Ascending aorta (tissue), 2 donors: ENCODE measurements at regions not wholly inside any gene's neighbourhood (a gene's known extent, or its start where the extent isn't known, plus 50 kb on each side); places are given as distances from the start of the nearest gene placed in this dataset.

Source experiments
- DNase-seq, 2 donors: peaks; one replicate each; pipeline ENCODE4 v3.0.0-alpha.2; 2019; ENCODE audit warnings: low spot score in 2 of 2
- H3K27ac ChIP-seq, 2 donors: fragments of 200-600 bp; sonication (generic); one replicate each; pipeline ENCODE4 v1.5.1; 2016 to 2017; ENCODE audit warnings: mild to moderate bottlenecking in 1 of 2
- H3K27me3 ChIP-seq: fragments of 200-600 bp; sonication (generic); one replicate; pipeline ENCODE4 v1.5.1; 2017
- H3K36me3 ChIP-seq, 2 donors: fragments of 200-600 bp; sonication (generic); one replicate each; pipeline ENCODE4 v1.5.1; 2016
- H3K4me1 ChIP-seq, 2 donors: fragments of 200-600 bp; sonication (generic); one replicate each; pipeline ENCODE4 v1.5.1; 2016 to 2017; ENCODE audit warnings: mild to moderate bottlenecking in 1 of 2
- H3K4me3 ChIP-seq, 2 donors: fragments of 200-600 bp; sonication (generic); one replicate each; pipeline ENCODE4 v1.5.1; 2016 to 2017; ENCODE audit warnings: mild to moderate bottlenecking in 1 of 2
- H3K9me3 ChIP-seq, 2 donors: fragments of 200-600 bp; sonication (generic); one replicate each; pipeline ENCODE4 v1.5.1; 2016
- intact Hi-C: fragments of 100-400 bp; cut with DNase I; formaldehyde crosslinking; loops from one replicate; pipeline ENCODE4 v1.15.1; 2023
- TF ChIP-seq, protein P1 (sequence below), 3 experiments: fragments of 200-600 bp in 2 of 3; fragments of 450-650 bp in 1 of 3; sonication (generic) in 2 of 3; IDR thresholded peaks; one replicate each; pipeline ENCODE4 v1.5.1; 2016 to 2019; ENCODE audit warnings: antibody characterized with exemption in 3 of 3, mild to moderate bottlenecking in 1 of 3, moderate library complexity in 1 of 3

DNA sequence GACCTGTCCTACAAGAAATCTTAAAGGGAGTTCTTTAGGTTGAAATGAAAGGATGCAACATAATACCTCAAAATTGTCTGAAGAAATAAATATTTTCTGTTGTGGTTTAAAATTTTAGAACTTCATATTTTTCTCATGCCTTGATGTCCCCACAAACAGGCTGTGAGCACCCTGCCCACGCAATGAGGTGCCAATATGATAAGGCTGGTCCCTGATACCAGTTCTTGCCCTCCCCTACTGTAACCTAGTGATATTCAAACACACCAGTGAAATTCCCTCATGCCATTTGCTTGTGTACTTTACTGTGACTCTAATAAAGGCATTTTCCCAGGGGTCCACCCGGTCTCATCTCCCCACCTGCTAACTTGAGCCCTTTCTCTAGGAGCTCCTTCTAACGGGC lies 67.3 kb upstream of the SIRPG start:
- TF ChIP-seq, protein P1, sequence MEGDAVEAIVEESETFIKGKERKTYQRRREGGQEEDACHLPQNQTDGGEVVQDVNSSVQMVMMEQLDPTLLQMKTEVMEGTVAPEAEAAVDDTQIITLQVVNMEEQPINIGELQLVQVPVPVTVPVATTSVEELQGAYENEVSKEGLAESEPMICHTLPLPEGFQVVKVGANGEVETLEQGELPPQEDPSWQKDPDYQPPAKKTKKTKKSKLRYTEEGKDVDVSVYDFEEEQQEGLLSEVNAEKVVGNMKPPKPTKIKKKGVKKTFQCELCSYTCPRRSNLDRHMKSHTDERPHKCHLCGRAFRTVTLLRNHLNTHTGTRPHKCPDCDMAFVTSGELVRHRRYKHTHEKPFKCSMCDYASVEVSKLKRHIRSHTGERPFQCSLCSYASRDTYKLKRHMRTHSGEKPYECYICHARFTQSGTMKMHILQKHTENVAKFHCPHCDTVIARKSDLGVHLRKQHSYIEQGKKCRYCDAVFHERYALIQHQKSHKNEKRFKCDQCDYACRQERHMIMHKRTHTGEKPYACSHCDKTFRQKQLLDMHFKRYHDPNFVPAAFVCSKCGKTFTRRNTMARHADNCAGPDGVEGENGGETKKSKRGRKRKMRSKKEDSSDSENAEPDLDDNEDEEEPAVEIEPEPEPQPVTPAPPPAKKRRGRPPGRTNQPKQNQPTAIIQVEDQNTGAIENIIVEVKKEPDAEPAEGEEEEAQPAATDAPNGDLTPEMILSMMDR (IDR thresholded peaks at IDR 0.05), result no peak
- Histone ChIP-seq H3K36me3 (no peaks in the 10 kb centered on the region), H3K27me3 (no peaks in the 10 kb centered on the region), H3K27ac (no peak overlapping the region), H3K4me3 (no peak overlapping the region), H3K9me3 (no peaks in the 10 kb centered on the region), H3K4me1 (no peaks in the 10 kb centered on the region)
- intact Hi-C loops, result no loop called here
- DNase-seq, result no peak

DNA sequence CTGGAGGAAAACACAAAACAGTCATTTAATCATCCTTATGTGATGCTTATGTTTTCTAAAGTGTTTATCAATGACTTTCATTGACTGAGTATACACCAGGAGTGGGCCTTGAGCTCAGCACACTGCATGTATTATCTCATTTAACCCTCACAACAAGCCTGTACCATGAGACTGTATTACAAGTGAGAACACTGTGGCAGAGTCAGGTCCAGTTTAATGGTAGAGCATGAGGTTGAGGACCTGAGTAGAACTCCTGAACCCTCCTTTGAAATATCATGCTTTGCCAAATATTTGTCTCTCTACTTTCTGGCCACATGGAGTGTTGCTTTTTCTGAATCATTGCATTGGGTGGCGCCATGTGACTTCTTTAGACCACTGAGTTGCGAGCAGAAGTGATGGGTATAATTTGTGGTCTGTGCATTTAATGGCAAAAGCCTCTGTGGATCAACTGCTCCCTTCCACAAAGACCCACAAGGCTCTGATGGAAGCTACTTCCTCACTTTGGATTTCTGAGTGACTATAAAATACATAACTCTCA lies 65.0 kb upstream of the SIRPG start:
- no peak for DNase-seq
- H3K36me3 ChIP-seq, result no peaks in the 10 kb centered on the region
- no peak overlapping the region for H3K27ac ChIP-seq
- H3K9me3 ChIP-seq, result no peaks in the 10 kb centered on the region
- intact Hi-C loops, result no loop called here
- no peak overlapping the region for H3K4me3 ChIP-seq
- H3K4me1 ChIP-seq, result no peaks in the 10 kb centered on the region
- TF ChIP-seq, protein P1 (IDR thresholded peaks at IDR 0.05), result no peak
- H3K27me3 ChIP-seq, result no peaks in the 10 kb centered on the region

DNA sequence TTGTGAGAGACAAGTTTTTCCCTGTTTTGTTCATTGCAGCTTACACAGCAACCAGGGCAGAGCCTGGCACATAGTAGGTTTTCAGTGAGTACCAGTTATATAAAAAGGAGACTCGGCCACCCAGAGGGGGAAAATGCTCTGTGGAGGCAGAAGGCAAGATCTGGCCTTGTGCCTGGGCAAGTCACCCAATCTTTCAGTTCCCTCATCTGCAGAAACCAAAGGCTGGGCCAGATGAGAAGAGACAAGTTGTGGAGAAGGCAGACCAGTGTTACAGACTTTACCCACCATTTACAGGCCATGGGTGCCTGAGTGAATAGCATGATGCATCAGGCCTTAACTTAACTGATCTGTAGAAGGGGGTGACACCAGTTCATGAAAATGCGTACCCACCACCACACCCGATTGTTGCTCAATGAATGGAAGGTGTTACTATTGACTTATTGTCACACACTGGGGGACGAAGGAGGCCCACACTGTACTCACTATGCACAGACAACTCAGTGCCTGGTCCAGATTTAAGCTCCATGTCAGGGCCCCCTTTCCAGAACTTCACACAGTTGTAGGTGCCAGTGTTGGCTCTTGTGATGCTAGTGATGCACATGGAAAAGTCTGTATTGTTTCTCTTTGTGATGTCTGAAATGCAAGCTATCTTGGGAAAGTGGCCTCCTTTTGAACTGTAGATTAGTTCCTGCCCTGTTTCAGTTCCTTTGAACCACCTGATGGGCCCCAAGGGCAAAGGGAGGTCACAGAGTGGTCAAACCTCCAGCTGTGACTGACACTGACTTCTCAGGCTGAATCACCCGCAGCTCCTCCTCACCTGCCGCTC lies 64.3 kb upstream of the SIRPG start:
- Histone ChIP-seq H3K4me3 (no peak overlapping the region), H3K27me3 (no peaks in the 10 kb centered on the region), H3K4me1 (no peaks in the 10 kb centered on the region), H3K9me3 (no peaks in the 10 kb centered on the region), H3K36me3 (no peaks in the 10 kb centered on the region), H3K27ac (no peak overlapping the region)
- no peak for DNase-seq
- intact Hi-C loops, result no loop called here
- TF ChIP-seq, protein P1 (IDR thresholded peaks at IDR 0.05), result no peak

DNA sequence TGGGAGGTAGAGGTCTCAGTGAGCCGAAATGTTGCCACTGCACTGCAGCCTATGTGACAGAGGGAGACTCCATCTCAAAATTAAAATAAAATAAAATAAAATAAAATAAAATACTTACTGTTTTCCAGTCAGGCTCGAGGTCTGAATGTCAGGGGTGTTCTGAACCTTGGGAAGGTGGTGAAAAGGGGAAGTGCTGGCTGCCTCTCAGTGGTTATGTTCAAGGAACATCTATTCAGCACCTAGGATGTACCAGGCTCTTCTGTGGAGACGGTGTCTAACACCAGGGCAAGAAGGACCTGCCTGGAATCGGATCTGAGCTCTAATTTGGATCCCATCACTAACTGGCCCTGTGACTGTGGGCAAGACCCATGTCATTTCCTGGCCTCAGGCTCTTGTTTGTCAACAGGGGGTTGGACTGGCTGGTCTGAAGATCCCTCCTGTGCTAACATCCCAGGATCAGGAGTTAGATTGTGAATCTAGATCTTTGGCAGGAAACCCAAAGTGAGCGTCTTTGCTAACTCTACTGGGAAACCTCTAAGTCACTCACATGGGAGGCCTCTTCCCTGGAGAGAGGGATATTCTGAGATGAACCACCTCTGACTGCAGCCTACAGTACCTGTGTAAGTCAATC lies 63.4 kb upstream of the SIRPG start:
- no peaks in the 10 kb centered on the region for H3K4me1 ChIP-seq
- no peak overlapping the region for H3K4me3 ChIP-seq
- H3K9me3 ChIP-seq, result no peaks in the 10 kb centered on the region
- H3K36me3 ChIP-seq, result no peaks in the 10 kb centered on the region
- TF ChIP-seq, protein P1 (IDR thresholded peaks at IDR 0.05), result no peak
- intact Hi-C loops, result no loop called here
- no peak for DNase-seq
- no peak overlapping the region for H3K27ac ChIP-seq
- no peaks in the 10 kb centered on the region for H3K27me3 ChIP-seq

DNA sequence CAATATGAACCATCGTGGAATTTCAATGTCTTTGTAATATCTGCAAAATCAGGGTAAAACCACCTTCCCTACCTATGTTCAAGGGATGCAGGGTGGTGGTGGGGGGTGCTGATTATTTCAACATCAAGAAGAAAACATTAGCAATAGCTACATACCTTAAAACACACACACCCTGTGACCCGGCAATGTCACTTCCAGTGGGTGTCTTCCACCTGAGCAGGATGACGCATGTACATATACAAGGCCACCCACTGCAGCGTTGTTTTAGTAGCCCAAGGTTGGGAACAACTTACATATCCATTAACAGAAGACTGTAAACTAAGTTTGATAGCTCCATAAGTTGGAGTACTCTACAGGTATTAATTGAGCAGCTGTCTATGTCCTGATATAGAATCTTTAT lies 62.6 kb upstream of the SIRPG start:
- no peak overlapping the region for H3K27ac ChIP-seq
- H3K36me3 ChIP-seq, result no peaks in the 10 kb centered on the region
- DNase-seq, result no peak
- TF ChIP-seq, protein P1 (IDR thresholded peaks at IDR 0.05), result no peak
- H3K4me3 ChIP-seq, result no peak overlapping the region
- no peaks in the 10 kb centered on the region for H3K4me1 ChIP-seq
- no peaks in the 10 kb centered on the region for H3K27me3 ChIP-seq
- intact Hi-C loops, result no loop called here
- no peaks in the 10 kb centered on the region for H3K9me3 ChIP-seq
